ENCODE measurements at regions not wholly inside any gene's neighbourhood (a gene's known extent, or its start where the extent isn't known, plus 50 kb on each side); places are given as distances from the start of the nearest gene placed in this dataset.
"Not testable (repeated sequence)": the region's sequence is repeated elsewhere in the genome, so short reads cannot be mapped to it uniquely, and the experiment has no call there.

DNA sequence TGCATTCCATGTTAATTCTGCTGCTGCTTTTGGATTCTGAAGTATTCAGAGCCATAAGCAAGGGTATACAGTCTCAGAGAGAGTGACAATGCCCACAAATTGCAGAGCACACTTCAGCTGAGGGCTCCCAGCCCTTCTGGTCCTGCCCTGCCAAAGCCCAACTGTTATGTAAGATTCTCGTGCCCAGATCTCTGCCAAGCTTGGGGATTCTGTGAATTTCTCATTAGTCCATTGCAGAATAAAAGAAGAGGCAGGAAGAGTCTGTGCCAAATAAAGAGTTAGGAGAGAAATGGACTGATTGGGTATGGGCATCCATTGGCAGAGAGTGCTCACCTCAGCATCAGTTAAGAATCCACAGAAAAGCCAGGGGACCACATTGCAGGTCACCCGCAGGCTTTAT lies 112.0 kb upstream of the PNPT1 start:
- Histone ChIP-seq H3K9me3 (no peaks in the 10 kb centered on the region), H3K36me3 (no peaks in the 10 kb centered on the region), H3K4me3 (no peak overlapping the region), H3K27me3 (no peaks in the 10 kb centered on the region), H3K27ac (no peak overlapping the region), H3K4me1 (ENCODE audit: insufficient read depth) (no peaks in the 10 kb centered on the region)
- no peak for DNase-seq
- intact Hi-C loops (cut with DNase I): no loop called here
- TF ChIP-seq, protein P1, sequence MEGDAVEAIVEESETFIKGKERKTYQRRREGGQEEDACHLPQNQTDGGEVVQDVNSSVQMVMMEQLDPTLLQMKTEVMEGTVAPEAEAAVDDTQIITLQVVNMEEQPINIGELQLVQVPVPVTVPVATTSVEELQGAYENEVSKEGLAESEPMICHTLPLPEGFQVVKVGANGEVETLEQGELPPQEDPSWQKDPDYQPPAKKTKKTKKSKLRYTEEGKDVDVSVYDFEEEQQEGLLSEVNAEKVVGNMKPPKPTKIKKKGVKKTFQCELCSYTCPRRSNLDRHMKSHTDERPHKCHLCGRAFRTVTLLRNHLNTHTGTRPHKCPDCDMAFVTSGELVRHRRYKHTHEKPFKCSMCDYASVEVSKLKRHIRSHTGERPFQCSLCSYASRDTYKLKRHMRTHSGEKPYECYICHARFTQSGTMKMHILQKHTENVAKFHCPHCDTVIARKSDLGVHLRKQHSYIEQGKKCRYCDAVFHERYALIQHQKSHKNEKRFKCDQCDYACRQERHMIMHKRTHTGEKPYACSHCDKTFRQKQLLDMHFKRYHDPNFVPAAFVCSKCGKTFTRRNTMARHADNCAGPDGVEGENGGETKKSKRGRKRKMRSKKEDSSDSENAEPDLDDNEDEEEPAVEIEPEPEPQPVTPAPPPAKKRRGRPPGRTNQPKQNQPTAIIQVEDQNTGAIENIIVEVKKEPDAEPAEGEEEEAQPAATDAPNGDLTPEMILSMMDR (IDR thresholded peaks at IDR 0.05): no peak
- no peak for TF ChIP-seq POLR2A (IDR thresholded peaks at IDR 0.05)
- no peak for TF ChIP-seq EP300 (IDR thresholded peaks at IDR 0.05)
- 38 to 62% (median 45%) methylated on average over 2 of the region's 2 CpGs for WGBS, 3 donors

DNA sequence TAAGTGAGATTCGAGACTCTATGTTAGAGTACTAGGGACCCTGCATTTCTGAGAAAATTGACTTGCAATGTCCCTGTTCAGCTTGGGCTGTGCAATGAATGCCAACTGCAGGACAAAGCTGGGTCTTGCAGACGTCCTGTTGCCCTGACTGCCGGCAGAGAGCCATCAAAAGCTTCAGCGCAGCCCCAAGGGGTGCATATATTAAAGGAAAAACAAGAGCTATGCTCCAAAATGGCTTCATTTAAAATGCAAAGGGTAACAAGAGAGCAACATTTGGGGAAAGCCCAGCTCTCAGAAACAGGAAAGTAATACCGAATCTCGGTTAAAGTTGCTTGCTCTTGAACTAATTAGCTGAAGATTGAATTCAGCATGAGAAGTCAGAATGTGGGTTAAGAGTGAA lies 110.9 kb upstream of the PNPT1 start:
- Histone ChIP-seq H3K4me1 (ENCODE audit: insufficient read depth) (no peaks in the 10 kb centered on the region), H3K27me3 (no peaks in the 10 kb centered on the region), H3K36me3 (no peaks in the 10 kb centered on the region), H3K27ac (no peak overlapping the region), H3K4me3 (no peak overlapping the region), H3K9me3 (no peaks in the 10 kb centered on the region)
- TF ChIP-seq EP300 (IDR thresholded peaks at IDR 0.05): no peak
- TF ChIP-seq POLR2A (IDR thresholded peaks at IDR 0.05): no peak
- TF ChIP-seq, protein P1 (IDR thresholded peaks at IDR 0.05): no peak
- intact Hi-C loops (cut with DNase I): no loop called here
- DNase-seq: no peak
- WGBS, 3 donors: 51 to 65% (median 55%) methylated on average over 6 of the region's 6 CpGs

DNA sequence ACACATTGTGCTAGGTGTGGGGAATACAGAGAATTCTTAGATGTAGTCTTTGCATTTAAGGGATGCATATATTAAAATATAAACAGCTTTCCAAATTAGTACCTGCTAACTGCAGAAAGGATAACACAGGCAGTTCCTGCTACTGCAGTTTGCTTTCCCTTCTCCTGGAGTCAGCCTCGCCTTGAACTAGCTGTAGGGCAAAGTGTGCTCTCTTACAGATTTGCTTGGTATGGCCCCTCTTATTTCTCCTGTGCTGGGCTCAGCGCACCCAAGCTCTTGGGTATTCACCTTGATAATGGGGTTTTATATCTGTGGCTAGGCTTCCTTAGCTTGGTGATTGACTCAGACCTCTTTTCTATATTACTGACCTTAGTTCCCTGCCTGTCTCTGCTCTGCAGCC lies 108.4 kb upstream of the PNPT1 start:
- 71 to 87% (median 80%) methylated on average over 2 of the region's 2 CpGs for WGBS, 3 donors
- Histone ChIP-seq H3K27me3 (no peaks in the 10 kb centered on the region), H3K27ac (no peak overlapping the region), H3K9me3 (no peaks in the 10 kb centered on the region), H3K36me3 (no peaks in the 10 kb centered on the region), H3K4me1 (ENCODE audit: insufficient read depth) (no peaks in the 10 kb centered on the region), H3K4me3 (no peak overlapping the region)
- no peak for DNase-seq
- intact Hi-C loops (cut with DNase I): no loop called here
- no peak for TF ChIP-seq POLR2A (IDR thresholded peaks at IDR 0.05)
- no peak for TF ChIP-seq EP300 (IDR thresholded peaks at IDR 0.05)
- TF ChIP-seq, protein P1 (IDR thresholded peaks at IDR 0.05): no peak

DNA sequence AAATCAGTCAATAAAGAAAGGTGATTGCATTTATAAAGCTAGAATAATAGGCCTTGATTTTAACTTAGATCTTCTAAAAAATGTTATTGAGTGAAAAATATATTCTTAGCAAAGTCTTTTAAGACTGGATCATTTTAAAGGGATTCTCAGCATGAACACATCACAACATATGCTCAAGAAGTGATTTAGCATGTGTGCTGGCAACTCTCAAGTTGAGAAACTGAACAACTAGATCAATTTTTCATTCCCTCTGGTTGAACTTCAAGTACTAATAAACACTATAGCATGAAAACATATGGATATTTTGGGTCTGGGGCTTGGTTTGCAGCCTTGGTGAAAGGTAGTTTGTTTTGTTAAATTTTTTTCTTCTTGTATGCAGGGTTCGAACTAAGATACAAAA lies 107.8 kb upstream of the PNPT1 start:
- no peaks in the 10 kb centered on the region for H3K36me3 ChIP-seq
- H3K27ac ChIP-seq: no peak overlapping the region
- no peaks in the 10 kb centered on the region for H3K27me3 ChIP-seq
- WGBS, 3 donors: 36 to 43% (median 36%) methylated on average over 1 of the region's 1 CpG
- no peaks in the 10 kb centered on the region for H3K9me3 ChIP-seq
- no peak for DNase-seq
- H3K4me3 ChIP-seq: no peak overlapping the region
- TF ChIP-seq POLR2A (IDR thresholded peaks at IDR 0.05): no peak
- no peaks in the 10 kb centered on the region for H3K4me1 ChIP-seq (ENCODE audit: insufficient read depth)
- intact Hi-C loops (cut with DNase I): no loop called here

DNA sequence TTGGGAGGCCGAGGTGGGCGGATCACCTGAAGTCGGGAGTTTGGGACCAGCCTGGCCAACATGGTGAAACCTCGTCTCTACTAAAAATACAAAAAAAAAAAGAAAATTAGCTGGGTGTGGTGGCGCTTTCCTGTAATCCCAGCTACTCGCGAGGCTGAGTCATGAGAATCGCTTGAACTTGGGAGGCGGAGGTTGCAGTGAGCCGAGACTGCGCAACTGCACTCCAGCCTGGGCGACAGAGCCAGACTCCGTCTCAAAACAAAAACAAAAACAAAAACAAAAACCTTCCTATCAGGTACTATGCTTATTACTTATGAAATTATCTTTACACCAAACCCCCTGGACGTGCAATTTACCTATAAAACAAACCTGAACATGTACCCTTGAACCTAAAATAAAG lies 106.0 kb upstream of the PNPT1 start:
- DNase-seq; H3K27me3 ChIP-seq; H3K4me1 ChIP-seq (ENCODE audit: insufficient read depth); H3K27ac ChIP-seq; H3K9me3 ChIP-seq; H3K36me3 ChIP-seq; H3K4me3 ChIP-seq; intact Hi-C loops (cut with DNase I): not testable (repeated sequence)
- 88 to 91% (median 91%) methylated on average over 14 of the region's 14 CpGs for WGBS, 3 donors

DNA sequence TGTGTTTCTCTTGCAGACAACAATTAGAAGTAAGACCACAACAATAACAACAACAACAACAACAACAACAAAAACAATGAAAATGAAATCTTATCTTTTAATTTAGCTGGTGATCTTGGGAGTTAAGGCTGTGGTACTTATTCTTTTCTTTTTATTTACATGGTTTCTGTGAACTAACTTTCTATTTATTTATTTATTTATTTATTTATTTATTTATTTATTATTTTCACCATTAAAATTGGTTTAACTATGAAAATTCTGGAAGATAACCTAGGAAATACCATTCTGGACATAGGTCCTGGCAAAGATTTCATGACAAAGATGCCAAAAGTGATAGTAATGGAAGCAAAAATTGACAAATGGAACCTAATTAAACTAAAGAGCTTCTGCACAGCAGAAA lies 102.5 kb upstream of the PNPT1 start:
- Histone ChIP-seq H3K9me3 (no peaks in the 10 kb centered on the region), H3K27ac (no peak overlapping the region), H3K27me3 (no peaks in the 10 kb centered on the region), H3K4me3 (no peak overlapping the region), H3K4me1 (ENCODE audit: insufficient read depth) (no peaks in the 10 kb centered on the region), H3K36me3 (no peaks in the 10 kb centered on the region)
- TF ChIP-seq, protein P1 (IDR thresholded peaks at IDR 0.05): no peak
- TF ChIP-seq EP300 (IDR thresholded peaks at IDR 0.05) (no peak), POLR2A (IDR thresholded peaks at IDR 0.05) (no peak)
- DNase-seq: no peak
- intact Hi-C loops (cut with DNase I): no loop called here

DNA sequence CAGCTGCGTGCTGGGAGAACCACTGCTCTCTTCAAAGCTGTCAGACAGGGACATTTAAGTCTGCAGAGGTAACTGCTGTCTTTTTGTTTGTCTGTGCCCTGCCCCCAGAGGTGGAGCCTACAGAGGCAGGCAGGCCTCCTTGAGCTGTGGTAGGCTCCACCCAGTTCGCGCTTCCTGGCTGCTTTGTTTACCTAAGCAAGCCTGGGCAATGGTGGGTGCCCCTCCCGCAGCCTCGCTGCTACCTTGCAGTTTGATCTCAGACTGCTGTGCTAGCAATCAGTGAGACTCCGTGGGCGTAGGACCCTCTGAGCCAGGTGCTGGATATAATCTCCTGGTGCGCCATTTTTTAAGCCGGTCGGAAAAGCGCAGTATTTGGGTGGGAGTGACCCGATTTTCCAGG lies 100.0 kb upstream of the PNPT1 start:
- H3K36me3 ChIP-seq; DNase-seq; H3K4me1 ChIP-seq (ENCODE audit: insufficient read depth); H3K27me3 ChIP-seq; H3K9me3 ChIP-seq; H3K4me3 ChIP-seq; H3K27ac ChIP-seq; intact Hi-C loops (cut with DNase I): not testable (repeated sequence)
- WGBS, 3 donors: 86 to 95% (median 92%) methylated on average over 11 to 12 of the region's 12 CpGs
